GM18870 (cell line): ENCODE measurements at regions not wholly inside any gene's neighbourhood (a gene's known extent, or its start where the extent isn't known, plus 50 kb on each side); places are given as distances from the start of the nearest gene placed in this dataset.
"Not testable (repeated sequence)": the region's sequence is repeated elsewhere in the genome, so short reads cannot be mapped to it uniquely, and the experiment has no call there.

Source experiments
- ATAC-seq: cut with Tn5 transposase; IDR thresholded peaks from one replicate; pipeline ENCODE4 v1.9.1; 2021; ENCODE audit warnings: moderate library complexity; ENCODE audit not compliant: unreplicated experiment

GRCh38 chr2:167607731-167608130 is 639.7 kb downstream of the STK39 start:
- ATAC-seq: no peak

GRCh38 chr2:167607211-167607610 is 640.2 kb downstream of the STK39 start:
- ATAC-seq: no peak

- no peak for ATAC-seq
Observed at GRCh38 chr2:167602122-167602521, 645.3 kb downstream of the STK39 start.

- ATAC-seq: no peak
Observed at GRCh38 chr2:167599219-167599618, 648.2 kb downstream of the STK39 start.

- ATAC-seq: peak; percentile 99
Observed at GRCh38 chr2:167595839-167596471, 651.4 kb downstream of the STK39 start.

- ATAC-seq: no peak
Observed at GRCh38 chr2:167595021-167595420, 652.4 kb downstream of the STK39 start.

GRCh38 chr2:167592441-167592840 is 655.0 kb downstream of the STK39 start:
- no peak for ATAC-seq

GRCh38 chr2:167582619-167583018 is 664.8 kb downstream of the STK39 start:
- no peak for ATAC-seq

GRCh38 chr2:167581961-167582574 is 665.3 kb downstream of the STK39 start:
- no peak for ATAC-seq

GRCh38 chr2:167579826-167580225 is 667.6 kb downstream of the STK39 start:
- ATAC-seq: no peak

- no peak for ATAC-seq
Observed at GRCh38 chr2:167575276-167575675, 672.1 kb downstream of the STK39 start.

- ATAC-seq: no peak
Observed at GRCh38 chr2:167572883-167573619, 674.3 kb downstream of the STK39 start.

- ATAC-seq: no peak
Observed at GRCh38 chr2:167570370-167570769, 677.0 kb downstream of the STK39 start.

- not testable (repeated sequence) for ATAC-seq
Observed at GRCh38 chr2:167563885-167564619, 675.8 kb downstream of the XIRP2 start.

- not testable (repeated sequence) for ATAC-seq
Observed at GRCh38 chr2:167558272-167558991, 670.2 kb downstream of the XIRP2 start.

- no peak for ATAC-seq
Observed at GRCh38 chr2:167555098-167555720, 666.9 kb downstream of the XIRP2 start.

- no peak for ATAC-seq
Observed at GRCh38 chr2:167553635-167554034, 665.4 kb downstream of the XIRP2 start.

- ATAC-seq: no peak
Observed at GRCh38 chr2:167551416-167551815, 663.1 kb downstream of the XIRP2 start.

GRCh38 chr2:167550448-167550847 is 662.2 kb downstream of the XIRP2 start:
- no peak for ATAC-seq

- ATAC-seq: no peak
Observed at GRCh38 chr2:167548396-167548795, 660.1 kb downstream of the XIRP2 start.
